HepG2 (cell line): ENCODE measurements at regions not wholly inside any gene's neighbourhood (a gene's known extent, or its start where the extent isn't known, plus 50 kb on each side); places are given as distances from the start of the nearest gene placed in this dataset.
A peak's percentile ranks its signal among the peaks of the same experiment; 100 is the strongest.

ENCODE experiments used
- ATAC-seq: fragments of 200-7000 bp; cut with Tn5 transposase; 3 replicates; pipeline ENCODE4 v1.9.1; 2020; ENCODE audit warnings: mild to moderate bottlenecking, moderate library complexity
- BruUV-seq: library from RNA; stranded (reverse); fragments of 400-500 nt; replicated peaks from 2 replicates; lab custom pipeline; 2021; lab: Mats Ljungman, UMichigan
- CTCF ChIA-PET: fragments of 300-600 bp; formaldehyde crosslinking; extraction: SDS; loops from one replicate; lab custom pipeline; 2021; ENCODE audit warnings: low total read pairs, inconsistent platforms, low intra/inter-chr PET ratio; lab: Yijun Ruan, JAX
- POLR2A ChIA-PET: fragments of 350-600 bp; sonication (Branson Sonifier 250); formaldehyde crosslinking; loops from one replicate; lab custom pipeline; 2020; ENCODE audit warnings: antibody characterized with exemption, inconsistent platforms; lab: Yijun Ruan, JAX
- DNase-seq: peaks from one replicate; pipeline ENCODE4 v3.0.0-alpha.2; 2015; ENCODE audit warnings: low spot score
- FAIRE-seq: peaks from 3 replicates; lab custom pipeline; 2011; peaks lifted over from hg19 to GRCh38; lab: Jason Lieb, UNC
- H2AFZ ChIP-seq: one replicate; pipeline ENCODE4 v1.6.1; 2011; ENCODE audit warnings: low read length, inconsistent platforms
- H3K27ac ChIP-seq: fragments of 300-600 bp; 3 replicates; pipeline ENCODE4 v1.8.0; 2011; ENCODE audit warnings: mixed run types, mild to moderate bottlenecking, mixed read lengths, low read length, inconsistent platforms; ENCODE audit not compliant: insufficient read depth; ENCODE audit errors: extremely low read length
- H3K27me3 ChIP-seq, 2 experiments: fragments of 200-600 bp in 1 of 2; 2 replicates in 1 of 2; 3 replicates in 1 of 2; pipeline versions ENCODE4 v1.6.0 to v1.8.0; 2011; ENCODE audit warnings: low read length in 2 of 2, mild to moderate bottlenecking in 2 of 2, moderate library complexity in 2 of 2, inconsistent platforms in 1 of 2; ENCODE audit not compliant: insufficient read depth in 2 of 2, control insufficient read depth in 1 of 2
- H3K36me3 ChIP-seq, 2 experiments: fragments of 200-600 bp in 1 of 2; replicated peaks in 1 of 2; 2 replicates in 1 of 2; 3 replicates in 1 of 2; pipeline versions ENCODE4 v1.5.1 to v1.8.0; 2011; ENCODE audit warnings: low read length in 2 of 2, inconsistent platforms in 1 of 2; ENCODE audit not compliant: insufficient read depth in 2 of 2, control insufficient read depth in 1 of 2
- H3K4me1 ChIP-seq: 2 replicates; pipeline ENCODE4 v1.5.1; 2012; ENCODE audit warnings: low read length, inconsistent platforms; ENCODE audit not compliant: insufficient read depth
- H3K4me2 ChIP-seq: 2 replicates; pipeline ENCODE4 v1.6.0; 2011; ENCODE audit warnings: low read depth, low read length, inconsistent platforms
- H3K4me3 ChIP-seq, 3 experiments: fragments of 200-600 bp in 1 of 3; sonication (generic), shearing (Covaris generic) in 1 of 3; replicated peaks in 1 of 3; 2 replicates each; pipeline ENCODE4 v1.5.1; 2011 to 2016; ENCODE audit warnings: low read length in 3 of 3, inconsistent platforms in 2 of 3, low read depth in 2 of 3, mild to moderate bottlenecking in 2 of 3, control low read depth in 1 of 3, mixed read lengths in 1 of 3; ENCODE audit not compliant: insufficient read depth in 1 of 3
- H3K79me2 ChIP-seq: one replicate; pipeline ENCODE4 v1.6.1; 2011; ENCODE audit warnings: low read length, inconsistent platforms; ENCODE audit not compliant: insufficient read depth
- H3K9ac ChIP-seq: 2 replicates; pipeline ENCODE4 v1.6.0; 2011; ENCODE audit warnings: mild to moderate bottlenecking, low read depth, low read length, inconsistent platforms; ENCODE audit not compliant: insufficient read depth
- H3K9me3 ChIP-seq: 2 replicates; pipeline ENCODE4 v1.5.1; 2012; ENCODE audit warnings: mild to moderate bottlenecking, low read length
- H4K20me1 ChIP-seq: 2 replicates; pipeline ENCODE4 v1.6.0; 2011; ENCODE audit warnings: inconsistent platforms, mild to moderate bottlenecking, low read length, moderate library complexity; ENCODE audit not compliant: insufficient read depth
- ATF7 ChIP-seq, 2 experiments: fragments of 450-650 bp in 1 of 2; sonication (generic) in 1 of 2; formaldehyde crosslinking in 1 of 2; IDR thresholded peaks; 2 replicates each; pipeline versions ENCODE4 v1.4.0 to v1.6.1; 2016 to 2020; ENCODE audit warnings: antibody characterized with exemption in 1 of 2, mild to moderate bottlenecking in 1 of 2, missing genetic modification reagents in 1 of 2
- JARID2 ChIP-seq: sonication (generic); formaldehyde crosslinking; IDR thresholded peaks from 2 replicates; pipeline ENCODE4 v1.8.1; 2023; ENCODE audit warnings: missing genetic modification reagents, inconsistent platforms; ENCODE audit not compliant: insufficient replicate concordance
- MAFF ChIP-seq: IDR thresholded peaks from 2 replicates; pipeline ENCODE4 v1.6.1; 2011; ENCODE audit warnings: low read depth, low read length, improper control_type of control experiment
- MAFK ChIP-seq, 2 experiments: IDR thresholded peaks in 1 of 2; conservative IDR thresholded peaks in 1 of 2; 2 replicates each; pipeline ENCODE4 v1.6.1; 2011; ENCODE audit warnings: improper control_type of control experiment in 2 of 2, low read length in 2 of 2
- PHF8 ChIP-seq: sonication (generic); formaldehyde crosslinking; IDR thresholded peaks from 2 replicates; pipeline ENCODE4 v1.5.0; 2020; ENCODE audit warnings: missing genetic modification reagents
- SRF ChIP-seq: IDR thresholded peaks from 2 replicates; pipeline ENCODE4 v1.6.1; 2011; ENCODE audit warnings: mild to moderate bottlenecking, low read depth, low read length, moderate library complexity
- ZNF160 ChIP-seq: sonication (generic); formaldehyde crosslinking; IDR thresholded peaks from 2 replicates; pipeline ENCODE4 v1.8.0; 2022; ENCODE audit warnings: mild to moderate bottlenecking, inconsistent platforms, missing genetic modification reagents
- ZNF180 ChIP-seq: sonication (generic); formaldehyde crosslinking; IDR thresholded peaks from 2 replicates; pipeline ENCODE4 v1.4.0; 2020; ENCODE audit warnings: low read depth, missing genetic modification reagents, borderline replicate concordance
- ZNF383 ChIP-seq: sonication (generic); formaldehyde crosslinking; IDR thresholded peaks from 2 replicates; pipeline ENCODE4 v1.4.0; 2020; ENCODE audit warnings: missing genetic modification reagents, mild to moderate bottlenecking, borderline replicate concordance
- WGBS: methylation state at CpG from one replicate; pipeline ENCODE4 v1.1.6; 2017; ENCODE audit warnings: low lambda C conversion rate; 5-methylcytosine and 5-hydroxymethylcytosine counted together
- in situ Hi-C: cut with HindIII; loops from 2 replicates; pipeline ENCODE4 v1.10.0; 2017; ENCODE audit warnings: low pct_unique_long_range_greater_than_20kb; ENCODE audit not compliant: extremely low pct_ligation_motif_present
- intact Hi-C: fragments of 100-400 bp; cut with micrococcal nuclease; formaldehyde crosslinking; loops from one replicate; pipeline ENCODE4 v1.10.0; 2022; ENCODE audit not compliant: unreplicated experiment
- TF ChIP-seq, protein P1 (sequence below): sonication (generic); formaldehyde crosslinking; IDR thresholded peaks from 2 replicates; pipeline ENCODE4 v1.5.1; 2020; ENCODE audit warnings: missing genetic modification reagents, mild to moderate bottlenecking, borderline replicate concordance
- TF ChIP-seq, protein P2 (sequence below): sonication (generic); formaldehyde crosslinking; IDR thresholded peaks from 2 replicates; pipeline ENCODE4 v1.5.0; 2020; ENCODE audit warnings: missing genetic modification reagents

DNA sequence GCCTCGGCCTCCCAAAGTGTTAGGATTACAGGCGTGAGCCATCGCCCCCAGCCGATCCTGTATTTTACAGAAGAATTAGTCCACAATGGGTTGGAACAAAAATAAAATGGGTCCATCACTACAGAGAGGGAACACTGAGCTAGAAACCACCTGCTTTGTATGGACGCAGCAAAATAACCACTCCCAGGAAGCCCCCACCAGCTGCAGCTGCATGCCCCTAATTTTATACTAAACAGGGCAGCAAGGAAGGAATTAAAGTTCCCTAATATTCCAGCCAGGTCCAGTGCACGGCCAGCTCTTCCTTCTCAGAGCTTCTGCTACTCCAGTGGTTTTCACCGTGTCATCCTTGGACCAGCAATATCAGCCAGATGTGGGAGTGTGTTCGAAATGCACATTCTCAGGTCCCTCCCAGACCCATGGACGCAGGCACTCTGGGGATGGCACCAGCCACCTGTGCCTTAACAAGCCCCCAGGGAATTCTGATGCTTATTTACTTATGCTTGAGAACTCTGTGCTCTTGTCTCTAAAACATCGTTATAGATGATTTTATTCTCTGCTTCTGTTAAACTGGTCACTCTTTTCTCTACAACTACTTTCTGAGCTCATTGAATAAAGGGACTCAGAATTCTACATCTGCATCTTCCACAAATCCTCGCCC is 189.5 kb upstream of the SLC24A3 start (continued):
- no peak for TF ChIP-seq ZNF383 (CRISPR knock-in tag)
- TF ChIP-seq ATF7 (IDR thresholded peaks at IDR 0.05): no peak
- TF ChIP-seq ATF7 (CRISPR knock-in tag; IDR thresholded peaks at IDR 0.05): no peak
- no peak for TF ChIP-seq ZNF180 (CRISPR knock-in tag)
- TF ChIP-seq ZNF160: no peak
- no peak for TF ChIP-seq JARID2
- no peak for TF ChIP-seq SRF
- TF ChIP-seq, protein P1, sequence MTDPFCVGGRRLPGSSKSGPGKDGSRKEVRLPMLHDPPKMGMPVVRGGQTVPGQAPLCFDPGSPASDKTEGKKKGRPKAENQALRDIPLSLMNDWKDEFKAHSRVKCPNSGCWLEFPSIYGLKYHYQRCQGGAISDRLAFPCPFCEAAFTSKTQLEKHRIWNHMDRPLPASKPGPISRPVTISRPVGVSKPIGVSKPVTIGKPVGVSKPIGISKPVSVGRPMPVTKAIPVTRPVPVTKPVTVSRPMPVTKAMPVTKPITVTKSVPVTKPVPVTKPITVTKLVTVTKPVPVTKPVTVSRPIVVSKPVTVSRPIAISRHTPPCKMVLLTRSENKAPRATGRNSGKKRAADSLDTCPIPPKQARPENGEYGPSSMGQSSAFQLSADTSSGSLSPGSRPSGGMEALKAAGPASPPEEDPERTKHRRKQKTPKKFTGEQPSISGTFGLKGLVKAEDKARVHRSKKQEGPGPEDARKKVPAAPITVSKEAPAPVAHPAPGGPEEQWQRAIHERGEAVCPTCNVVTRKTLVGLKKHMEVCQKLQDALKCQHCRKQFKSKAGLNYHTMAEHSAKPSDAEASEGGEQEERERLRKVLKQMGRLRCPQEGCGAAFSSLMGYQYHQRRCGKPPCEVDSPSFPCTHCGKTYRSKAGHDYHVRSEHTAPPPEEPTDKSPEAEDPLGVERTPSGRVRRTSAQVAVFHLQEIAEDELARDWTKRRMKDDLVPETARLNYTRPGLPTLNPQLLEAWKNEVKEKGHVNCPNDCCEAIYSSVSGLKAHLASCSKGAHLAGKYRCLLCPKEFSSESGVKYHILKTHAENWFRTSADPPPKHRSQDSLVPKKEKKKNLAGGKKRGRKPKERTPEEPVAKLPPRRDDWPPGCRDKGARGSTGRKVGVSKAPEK (CRISPR knock-in tag): no peak
- TF ChIP-seq PHF8: no peak

DNA sequence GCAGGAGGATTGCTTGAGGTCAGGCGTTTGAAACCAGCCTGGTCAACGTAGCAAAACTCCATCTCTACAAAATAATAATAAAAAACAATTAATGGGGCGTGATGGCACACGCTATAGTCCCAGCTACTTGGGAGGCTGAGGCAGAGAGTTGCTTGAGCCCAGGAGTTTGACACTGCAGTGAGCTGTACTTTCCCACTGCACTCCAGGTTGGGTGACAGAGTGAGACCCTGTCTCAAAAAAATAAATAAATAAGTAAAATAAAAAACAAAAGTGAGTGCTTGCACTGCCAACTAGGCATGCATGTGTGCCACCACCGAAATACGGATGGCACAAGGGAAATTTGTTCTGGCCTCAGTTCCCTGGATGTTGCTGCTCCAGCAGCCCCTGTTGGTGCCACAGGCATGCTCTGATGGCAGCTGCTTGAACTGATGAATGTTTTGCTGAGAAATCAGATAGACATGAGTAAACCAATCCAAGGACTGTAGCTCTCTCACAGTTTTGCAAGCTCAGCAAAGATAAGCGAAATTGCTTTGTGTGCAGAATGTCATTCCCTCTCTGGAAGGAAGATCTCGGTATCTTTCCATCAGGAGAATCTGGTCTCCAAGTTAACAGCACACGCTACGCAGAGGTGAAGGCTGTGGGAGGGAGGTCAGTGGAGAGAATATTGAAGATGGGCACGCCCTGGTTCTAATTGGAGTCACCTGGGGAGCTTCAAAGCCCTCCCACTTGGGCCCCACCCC is 188.0 kb upstream of the SLC24A3 start:
- ChIA-PET POLR2A (no interaction called here), CTCF (no interaction called here)
- no peaks in the 10 kb centered on the region for H3K9me3 ChIP-seq
- H3K4me2 ChIP-seq: no peak overlapping the region
- no peak overlapping the region for H3K9ac ChIP-seq
- H3K36me3 ChIP-seq: no peaks in the 10 kb centered on the region
- 8% methylated on average over 11 of the region's 11 CpGs for WGBS
- no peaks in the 10 kb centered on the region for H3K4me1 ChIP-seq
- in situ Hi-C loops: no loop called here
- H3K27me3 ChIP-seq: peaks cover 0 to 15% of the 10 kb centered on the region in 2 experiments; a peak in 1 of 5 replicates
- H3K4me3 ChIP-seq: no peak overlapping the region
- TF ChIP-seq MAFK (conservative IDR thresholded peaks at IDR 0.05 in 1 of 2, IDR thresholded peaks at IDR 0.05 in 1 of 2; ENCODE audit: low read length in 2 of 2) (peak; percentile 98 to 99), MAFF (peak; percentile 99)
- TF ChIP-seq, protein P2, sequence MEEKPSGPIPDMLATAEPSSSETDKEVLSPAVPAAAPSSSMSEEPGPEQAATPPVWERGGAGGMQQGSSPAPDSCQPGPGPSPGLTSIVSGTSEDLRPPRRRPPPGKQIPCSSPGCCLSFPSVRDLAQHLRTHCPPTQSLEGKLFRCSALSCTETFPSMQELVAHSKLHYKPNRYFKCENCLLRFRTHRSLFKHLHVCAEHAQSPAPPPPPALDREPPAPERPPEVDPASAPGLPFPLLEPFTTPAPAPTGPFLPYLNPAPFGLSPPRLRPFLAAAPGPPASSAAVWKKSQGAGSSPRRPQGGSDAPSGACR (CRISPR knock-in tag): no peak
- BruUV-seq: no TSS peak
- no peak for ATAC-seq
- no peak for DNase-seq
- H4K20me1 ChIP-seq: no peaks in the 10 kb centered on the region
- no peak for FAIRE-seq
- intact Hi-C loops: no loop called here
- H3K79me2 ChIP-seq: no peaks in the 10 kb centered on the region
- H3K27ac ChIP-seq: no peak overlapping the region
- H2AFZ ChIP-seq: no peak overlapping the region
